ENCODE measurements at regions not wholly inside any gene's neighbourhood (a gene's known extent, or its start where the extent isn't known, plus 50 kb on each side); places are given as distances from the start of the nearest gene placed in this dataset.
A peak's percentile ranks its signal among the peaks of the same experiment; 100 is the strongest.

DNA sequence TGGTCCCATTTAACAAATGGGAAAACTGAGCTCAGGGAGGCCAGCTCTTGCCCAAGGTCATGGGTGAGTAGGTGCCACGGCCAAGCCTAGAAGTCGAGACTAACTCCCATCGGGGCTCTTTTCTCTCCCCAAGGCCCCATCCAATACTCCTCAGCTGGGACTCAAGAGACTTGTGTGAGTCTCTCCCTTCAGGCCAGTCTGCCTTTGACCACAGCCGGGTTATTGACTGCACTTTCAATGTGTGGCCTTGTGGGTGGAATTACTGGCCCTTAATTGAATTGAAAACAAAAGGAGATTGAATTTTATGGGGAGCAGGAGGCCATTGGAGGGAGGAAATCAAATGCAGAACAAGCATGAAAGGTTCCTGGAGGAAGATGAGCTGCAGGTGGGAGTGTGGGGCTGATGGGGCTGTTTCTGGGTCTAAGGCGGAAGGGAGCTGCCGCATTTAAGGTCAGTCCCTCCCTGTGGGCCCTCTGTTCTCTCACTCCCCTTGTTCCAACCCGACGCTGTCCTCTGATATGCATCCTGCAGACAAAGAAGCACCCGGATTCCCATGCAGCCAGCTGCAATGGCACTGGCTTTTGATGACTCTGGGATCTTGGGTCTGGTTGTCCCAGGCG lies 552.8 kb downstream of the MIAT start:
- peaks cover 0 to 28% (median 2%) of the 10 kb centered on the region in 4 donors for H3K4me1 ChIP-seq
- H3K4me3 ChIP-seq = no peak overlapping the region
- H3K27ac ChIP-seq = no peak overlapping the region
- intact Hi-C loops (cut with DNase I; ENCODE audit: low total_unique reads) = no loop called here
- WGBS, 5 donors = 63 to 75% (median 71%) methylated on average over 10 of the region's 10 CpGs
- TF ChIP-seq POLR2A (IDR thresholded peaks at IDR 0.05) = no peak
- no peak for TF ChIP-seq EP300 (IDR thresholded peaks at IDR 0.05)
- TF ChIP-seq, protein P1, sequence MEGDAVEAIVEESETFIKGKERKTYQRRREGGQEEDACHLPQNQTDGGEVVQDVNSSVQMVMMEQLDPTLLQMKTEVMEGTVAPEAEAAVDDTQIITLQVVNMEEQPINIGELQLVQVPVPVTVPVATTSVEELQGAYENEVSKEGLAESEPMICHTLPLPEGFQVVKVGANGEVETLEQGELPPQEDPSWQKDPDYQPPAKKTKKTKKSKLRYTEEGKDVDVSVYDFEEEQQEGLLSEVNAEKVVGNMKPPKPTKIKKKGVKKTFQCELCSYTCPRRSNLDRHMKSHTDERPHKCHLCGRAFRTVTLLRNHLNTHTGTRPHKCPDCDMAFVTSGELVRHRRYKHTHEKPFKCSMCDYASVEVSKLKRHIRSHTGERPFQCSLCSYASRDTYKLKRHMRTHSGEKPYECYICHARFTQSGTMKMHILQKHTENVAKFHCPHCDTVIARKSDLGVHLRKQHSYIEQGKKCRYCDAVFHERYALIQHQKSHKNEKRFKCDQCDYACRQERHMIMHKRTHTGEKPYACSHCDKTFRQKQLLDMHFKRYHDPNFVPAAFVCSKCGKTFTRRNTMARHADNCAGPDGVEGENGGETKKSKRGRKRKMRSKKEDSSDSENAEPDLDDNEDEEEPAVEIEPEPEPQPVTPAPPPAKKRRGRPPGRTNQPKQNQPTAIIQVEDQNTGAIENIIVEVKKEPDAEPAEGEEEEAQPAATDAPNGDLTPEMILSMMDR (IDR thresholded peaks at IDR 0.05) = no peak
- no peak for TF ChIP-seq POLR2AphosphoS5 (IDR thresholded peaks at IDR 0.05)
- no peaks in the 10 kb centered on the region for H3K36me3 ChIP-seq
- no peaks in the 10 kb centered on the region for H3K9me3 ChIP-seq
- no peak for DNase-seq
- H3K27me3 ChIP-seq = peaks cover 0 to 6% (median 0%) of the 10 kb centered on the region in 3 donors

DNA sequence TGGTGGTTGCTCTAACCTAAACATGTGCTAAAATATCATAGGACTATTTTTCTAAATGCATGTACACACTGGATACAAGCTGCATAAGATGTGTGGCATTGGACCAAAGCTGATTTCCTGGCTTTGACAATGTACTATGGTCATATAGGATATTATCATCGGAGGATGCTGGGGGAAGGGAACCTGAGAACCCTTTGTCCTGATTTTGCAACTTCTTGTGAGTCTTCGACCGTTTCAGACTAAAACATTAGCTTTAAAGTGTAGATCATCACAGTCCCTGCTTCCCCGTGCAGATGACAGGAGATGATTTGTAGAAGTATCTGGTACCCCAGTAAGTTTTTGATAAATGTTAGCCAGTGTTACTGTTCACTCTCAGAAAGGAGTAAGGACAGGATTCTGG lies 554.7 kb downstream of the MIAT start:
- Histone ChIP-seq H3K4me3 (no peak overlapping the region), H3K4me1 (peaks cover 0 to 18% (median 2%) of the 10 kb centered on the region in 4 donors), H3K27ac (peak overlapping the region in 4 of 5 donors; percentile 27 to 81 (median 72)), H3K36me3 (no peaks in the 10 kb centered on the region), H3K27me3 (peaks cover 0 to 6% (median under 1%) of the 10 kb centered on the region in 3 donors), H3K9me3 (no peaks in the 10 kb centered on the region)
- no peak for DNase-seq
- intact Hi-C loops (cut with DNase I; ENCODE audit: low total_unique reads) = no loop called here
- WGBS, 5 donors = 46 to 62% (median 56%) methylated on average over 4 of the region's 4 CpGs
- no peak for TF ChIP-seq EP300 (IDR thresholded peaks at IDR 0.05)
- TF ChIP-seq POLR2AphosphoS5 (IDR thresholded peaks at IDR 0.05) = no peak
- TF ChIP-seq, protein P1 (IDR thresholded peaks at IDR 0.05) = no peak
- TF ChIP-seq POLR2A (IDR thresholded peaks at IDR 0.05) = no peak

DNA sequence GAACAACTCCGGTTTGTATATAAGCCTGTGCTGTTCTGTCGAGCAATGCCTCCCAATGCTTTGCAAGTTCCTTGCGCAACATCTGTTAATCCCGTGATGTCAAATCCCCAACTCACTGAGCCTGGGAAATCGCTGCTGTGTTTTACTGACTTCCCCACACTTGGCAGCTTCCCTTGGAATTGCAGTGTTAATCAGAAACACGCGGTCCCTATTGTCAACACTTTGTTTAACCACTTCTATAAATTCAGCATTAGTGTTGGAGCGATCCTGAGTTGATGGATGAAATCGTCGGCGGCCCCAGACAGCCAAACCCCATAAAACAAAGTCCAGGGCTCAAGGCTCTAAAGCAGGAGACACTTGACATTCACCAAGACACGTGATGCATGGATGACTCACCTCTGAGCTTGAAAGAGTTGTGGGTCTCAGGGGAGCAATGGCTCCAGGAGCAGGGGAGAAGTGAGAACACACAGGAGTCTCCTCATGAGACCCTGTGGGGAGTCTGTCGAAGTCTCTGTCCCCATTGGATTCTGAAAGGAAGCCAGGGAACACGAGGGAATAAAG lies 555.3 kb downstream of the MIAT start:
- H3K27ac ChIP-seq = peak overlapping the region in 4 of 5 donors; percentile 59 to 81 (median 72)
- H3K36me3 ChIP-seq = no peaks in the 10 kb centered on the region
- TF ChIP-seq POLR2A (IDR thresholded peaks at IDR 0.05) (no peak), POLR2AphosphoS5 (IDR thresholded peaks at IDR 0.05) (peak; percentile 42 to 95 (median 89)), EP300 (IDR thresholded peaks at IDR 0.05) (peak; percentile 85)
- TF ChIP-seq, protein P1 (IDR thresholded peaks at IDR 0.05) = no peak
- no peaks in the 10 kb centered on the region for H3K9me3 ChIP-seq
- 8 to 19% (median 16%) methylated on average over 14 of the region's 14 CpGs for WGBS, 5 donors
- intact Hi-C loops (cut with DNase I; ENCODE audit: low total_unique reads) = no loop called here
- no peak overlapping the region for H3K4me3 ChIP-seq
- peaks cover 0 to 18% (median 2%) of the 10 kb centered on the region in 4 donors for H3K4me1 ChIP-seq
- peaks cover 0 to 6% (median 4%) of the 10 kb centered on the region in 3 donors for H3K27me3 ChIP-seq
- peak in 1 of 2 donors; percentile 94 for DNase-seq

DNA sequence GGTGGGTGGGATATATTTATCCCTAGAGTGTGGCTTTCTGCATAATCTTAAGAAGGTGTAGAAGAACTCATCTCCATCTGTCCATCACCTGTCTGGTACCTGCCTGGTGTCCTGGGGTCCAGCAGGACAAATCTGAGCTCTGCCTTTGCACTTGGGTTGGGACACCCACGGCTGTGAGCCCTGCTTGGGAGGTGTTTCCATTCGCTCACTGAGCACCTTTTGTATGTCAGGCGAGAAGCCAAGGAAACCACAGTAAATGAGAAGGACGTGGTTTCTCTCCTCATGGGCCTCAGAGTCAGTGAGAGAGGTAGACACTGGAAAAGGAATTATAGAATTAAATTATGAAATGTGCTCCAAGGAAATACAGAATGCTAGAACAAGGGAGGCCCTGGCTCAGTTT lies 555.9 kb downstream of the MIAT start:
- H3K4me3 ChIP-seq = no peak overlapping the region
- peak overlapping the region in 4 of 5 donors; percentile 59 to 81 (median 72) for H3K27ac ChIP-seq
- 60 to 85% (median 71%) methylated on average over 4 of the region's 4 CpGs for WGBS, 5 donors
- no peaks in the 10 kb centered on the region for H3K9me3 ChIP-seq
- no peaks in the 10 kb centered on the region for H3K36me3 ChIP-seq
- H3K27me3 ChIP-seq = peaks cover 0 to 6% (median 0%) of the 10 kb centered on the region in 3 donors
- intact Hi-C loops (cut with DNase I; ENCODE audit: low total_unique reads) = no loop called here
- TF ChIP-seq POLR2AphosphoS5 (IDR thresholded peaks at IDR 0.05) (no peak), EP300 (IDR thresholded peaks at IDR 0.05) (no peak)
- TF ChIP-seq, protein P1 (IDR thresholded peaks at IDR 0.05) = no peak
- H3K4me1 ChIP-seq = peaks cover 0 to 20% (median 2%) of the 10 kb centered on the region in 4 donors
- no peak for DNase-seq

All from stomach (tissue), 8 donors.